ENCODE measurements at regions not wholly inside any gene's neighbourhood (a gene's known extent, or its start where the extent isn't known, plus 50 kb on each side); places are given as distances from the start of the nearest gene placed in this dataset.

GRCh38 chr12:24081606-24082005 lies 132.1 kb upstream of the SOX5 start:
- CTCF ChIA-PET: interaction anchor here (0.6 to 1.1 kb wide), 2 partner anchors 28 to 42 kb away, joined by 3 read pairs; no protein-coding TSS in a partner anchor
- H3K36me3 ChIP-seq (ENCODE audit: control insufficient read depth, insufficient read depth, low read length): no peaks in the 10 kb centered on the region
- DNase-seq (ENCODE audit: low read depth): no peak
- TF ChIP-seq, protein P1, sequence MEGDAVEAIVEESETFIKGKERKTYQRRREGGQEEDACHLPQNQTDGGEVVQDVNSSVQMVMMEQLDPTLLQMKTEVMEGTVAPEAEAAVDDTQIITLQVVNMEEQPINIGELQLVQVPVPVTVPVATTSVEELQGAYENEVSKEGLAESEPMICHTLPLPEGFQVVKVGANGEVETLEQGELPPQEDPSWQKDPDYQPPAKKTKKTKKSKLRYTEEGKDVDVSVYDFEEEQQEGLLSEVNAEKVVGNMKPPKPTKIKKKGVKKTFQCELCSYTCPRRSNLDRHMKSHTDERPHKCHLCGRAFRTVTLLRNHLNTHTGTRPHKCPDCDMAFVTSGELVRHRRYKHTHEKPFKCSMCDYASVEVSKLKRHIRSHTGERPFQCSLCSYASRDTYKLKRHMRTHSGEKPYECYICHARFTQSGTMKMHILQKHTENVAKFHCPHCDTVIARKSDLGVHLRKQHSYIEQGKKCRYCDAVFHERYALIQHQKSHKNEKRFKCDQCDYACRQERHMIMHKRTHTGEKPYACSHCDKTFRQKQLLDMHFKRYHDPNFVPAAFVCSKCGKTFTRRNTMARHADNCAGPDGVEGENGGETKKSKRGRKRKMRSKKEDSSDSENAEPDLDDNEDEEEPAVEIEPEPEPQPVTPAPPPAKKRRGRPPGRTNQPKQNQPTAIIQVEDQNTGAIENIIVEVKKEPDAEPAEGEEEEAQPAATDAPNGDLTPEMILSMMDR (IDR thresholded peaks at IDR 0.05; ENCODE audit: insufficient read depth, low read depth, low read length): no peak
- POLR2A ChIA-PET: no interaction called here
- H3K27me3 ChIP-seq (ENCODE audit: control insufficient read depth, insufficient read depth, low read length): no peaks in the 10 kb centered on the region
- no peak overlapping the region for H3K4me3 ChIP-seq (ENCODE audit: low read depth, low read length)

DNA sequence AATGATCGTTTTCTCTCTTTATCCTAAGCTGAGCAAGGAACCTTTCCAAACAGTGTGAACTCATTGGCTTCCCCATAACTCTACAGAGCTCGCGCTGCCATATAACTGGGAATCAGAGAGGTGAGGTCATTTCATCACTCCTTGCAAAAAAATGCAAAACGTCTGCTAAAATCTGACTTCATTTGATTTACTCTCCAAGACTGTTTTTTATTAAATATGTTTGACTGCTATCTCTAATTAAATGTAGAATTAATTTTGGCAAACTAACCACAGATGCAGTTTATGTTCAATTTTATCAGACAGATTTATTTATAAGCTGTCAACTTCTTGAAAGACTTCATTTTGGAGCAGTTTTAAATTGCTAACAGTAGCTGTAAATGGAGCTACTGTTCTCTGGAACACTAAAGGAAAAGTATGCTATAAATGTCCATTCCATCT lies 131.6 kb upstream of the SOX5 start:
- DNase-seq (ENCODE audit: low read depth): no peak
- CTCF ChIA-PET: interaction anchor here (0.6 to 1.1 kb wide), 2 partner anchors 27 to 43 kb away, joined by 3 read pairs; no protein-coding TSS in a partner anchor
- TF ChIP-seq, protein P1 (IDR thresholded peaks at IDR 0.05; ENCODE audit: insufficient read depth, low read depth, low read length): no peak
- Histone ChIP-seq H3K27me3 (ENCODE audit: control insufficient read depth, insufficient read depth, low read length) (no peaks in the 10 kb centered on the region), H3K36me3 (ENCODE audit: control insufficient read depth, insufficient read depth, low read length) (no peaks in the 10 kb centered on the region), H3K4me3 (ENCODE audit: low read depth, low read length) (no peak overlapping the region)
- POLR2A ChIA-PET: no interaction called here

GRCh38 chr12:24080465-24080864 lies 131.0 kb upstream of the SOX5 start:
- ChIA-PET POLR2A (no interaction called here), CTCF (interaction anchor here (1.1 kb wide), 1 partner anchor 43 kb away, joined by 3 read pairs; no protein-coding TSS in a partner anchor)
- Histone ChIP-seq H3K36me3 (ENCODE audit: control insufficient read depth, insufficient read depth, low read length) (no peaks in the 10 kb centered on the region), H3K27me3 (ENCODE audit: control insufficient read depth, insufficient read depth, low read length) (no peaks in the 10 kb centered on the region), H3K4me3 (ENCODE audit: low read depth, low read length) (no peak overlapping the region)
- TF ChIP-seq, protein P1 (IDR thresholded peaks at IDR 0.05; ENCODE audit: insufficient read depth, low read depth, low read length): no peak
- DNase-seq (ENCODE audit: low read depth): no peak

- DNase-seq (ENCODE audit: low read depth): no peak
- H3K4me3 ChIP-seq (ENCODE audit: low read depth, low read length): no peak overlapping the region
- H3K36me3 ChIP-seq (ENCODE audit: control insufficient read depth, insufficient read depth, low read length): no peaks in the 10 kb centered on the region
- ChIA-PET POLR2A (no interaction called here), CTCF (no interaction called here)
- H3K27me3 ChIP-seq (ENCODE audit: control insufficient read depth, insufficient read depth, low read length): no peaks in the 10 kb centered on the region
- TF ChIP-seq, protein P1 (IDR thresholded peaks at IDR 0.05; ENCODE audit: insufficient read depth, low read depth, low read length): no peak
Measured at GRCh38 chr12:24079083-24079482, 129.6 kb upstream of the SOX5 start.

DNA sequence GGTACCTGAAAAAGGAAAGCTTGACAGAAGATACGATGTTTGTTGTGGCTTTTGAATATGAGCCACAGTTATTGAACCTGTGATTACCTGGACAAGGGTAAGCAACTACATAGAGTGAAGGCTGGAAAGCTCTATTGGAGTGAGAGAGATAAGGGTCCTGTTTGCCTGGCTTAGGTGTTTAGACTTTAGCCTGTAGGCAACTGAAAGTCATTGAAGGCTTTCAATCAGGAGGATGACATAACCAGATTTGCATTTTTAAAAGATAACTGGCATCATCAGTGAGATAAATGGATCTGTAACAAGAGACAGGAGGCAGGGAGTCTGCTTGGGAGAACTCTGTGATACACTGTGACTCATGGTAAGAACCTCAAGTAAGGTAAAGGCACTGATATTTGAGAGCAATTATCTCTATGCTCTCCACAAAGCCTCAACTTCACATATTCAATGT lies 128.9 kb upstream of the SOX5 start:
- ChIA-PET POLR2A (no interaction called here), CTCF (no interaction called here)
- DNase-seq (ENCODE audit: low read depth): no peak
- Histone ChIP-seq H3K27me3 (ENCODE audit: control insufficient read depth, insufficient read depth, low read length) (no peaks in the 10 kb centered on the region), H3K4me3 (ENCODE audit: low read depth, low read length) (no peak overlapping the region), H3K36me3 (ENCODE audit: control insufficient read depth, insufficient read depth, low read length) (no peaks in the 10 kb centered on the region)
- TF ChIP-seq, protein P1 (IDR thresholded peaks at IDR 0.05; ENCODE audit: insufficient read depth, low read depth, low read length): no peak
